SK-N-SH (cell line): ENCODE measurements at regions not wholly inside any gene's neighbourhood (a gene's known extent, or its start where the extent isn't known, plus 50 kb on each side); places are given as distances from the start of the nearest gene placed in this dataset.

Experiments
- CTCF ChIA-PET: fragments of 300-600, 350-600 bp; formaldehyde crosslinking; extraction: SDS; loops from one replicate; lab custom pipeline; 2021; lab: Yijun Ruan, JAX
- POLR2A ChIA-PET: fragments of 350-600 bp; sonication (Branson Sonifier 250); formaldehyde crosslinking; extraction: SDS; loops from one replicate; lab custom pipeline; 2020; ENCODE audit warnings: antibody characterized with exemption, inconsistent platforms; lab: Yijun Ruan, JAX
- DNase-seq: peaks from one replicate; pipeline ENCODE4 v3.0.0; 2012
- H2AFZ ChIP-seq: fragments of 200-600 bp; sonication (generic); 2 replicates; pipeline ENCODE4 v1.8.1; 2016; ENCODE audit warnings: antibody characterized with exemption, mild to moderate bottlenecking, low read depth
- H3F3A ChIP-seq: fragments of 200-600 bp; sonication (generic); replicated peaks from 2 replicates; pipeline ENCODE3; 2016; ENCODE audit warnings: antibody characterized with exemption, mild to moderate bottlenecking; ENCODE audit not compliant: insufficient read depth
- H3K27ac ChIP-seq, 2 experiments: fragments of 200-500 bp in 1 of 2; fragments of 200-600 bp in 1 of 2; sonication (Bioruptor generic) in 1 of 2; sonication (generic), shearing (Covaris generic) in 1 of 2; 2 replicates each; pipeline versions ENCODE4 v1.5.1 to v1.6.1; 2014 to 2016; ENCODE audit warnings: low read depth in 2 of 2, inconsistent platforms in 1 of 2, low read length in 1 of 2, mild to moderate bottlenecking in 1 of 2, mixed read lengths in 1 of 2
- H3K27me3 ChIP-seq: fragments of 200-600 bp; sonication (generic), shearing (Covaris generic); 2 replicates; pipeline ENCODE4 v1.6.1; 2016; ENCODE audit warnings: mixed run types; ENCODE audit not compliant: insufficient read depth
- H3K36me3 ChIP-seq, 2 experiments: fragments of 200-500 bp in 1 of 2; fragments of 200-600 bp in 1 of 2; sonication (Bioruptor generic) in 1 of 2; sonication (generic) in 1 of 2; replicated peaks in 1 of 2; 2 replicates each; pipeline versions ENCODE3 to v1.5.1; 2014 to 2016; ENCODE audit warnings: low read length in 1 of 2, mild to moderate bottlenecking in 1 of 2; ENCODE audit not compliant: insufficient read depth in 2 of 2, control insufficient read depth in 1 of 2
- H3K4me1 ChIP-seq, 2 experiments: fragments of 200-500 bp in 1 of 2; fragments of 200-600 bp in 1 of 2; sonication (Bioruptor generic) in 1 of 2; sonication (generic), shearing (Covaris generic) in 1 of 2; 2 replicates each; pipeline versions ENCODE4 v1.5.1 to v1.6.1; 2014 to 2016; ENCODE audit warnings: low read depth in 1 of 2, low read length in 1 of 2, mixed run types in 1 of 2; ENCODE audit not compliant: insufficient read depth in 2 of 2, control insufficient read depth in 1 of 2
- H3K4me2 ChIP-seq: fragments of 200-600 bp; sonication (generic), shearing (Covaris generic); 2 replicates; pipeline ENCODE4 v1.6.1; 2017; ENCODE audit warnings: mixed run types
- H3K4me3 ChIP-seq, 2 experiments: fragments of 200-500 bp in 1 of 2; fragments of 200-600 bp in 1 of 2; sonication (Bioruptor generic) in 1 of 2; sonication (generic), shearing (Covaris generic) in 1 of 2; 2 replicates each; pipeline versions ENCODE4 v1.5.1 to v1.8.1; 2014 to 2016; ENCODE audit warnings: low read depth in 2 of 2, inconsistent platforms in 1 of 2, low read length in 1 of 2, mild to moderate bottlenecking in 1 of 2, mixed read lengths in 1 of 2, moderate library complexity in 1 of 2
- H3K79me2 ChIP-seq: fragments of 200-600 bp; sonication (generic); 2 replicates; pipeline ENCODE4 v1.8.1; 2017; ENCODE audit warnings: mild to moderate bottlenecking; ENCODE audit not compliant: insufficient read depth
- H3K9ac ChIP-seq: fragments of 200-600 bp; sonication (generic); 2 replicates; pipeline ENCODE4 v1.6.1; 2017; ENCODE audit warnings: mixed run types
- H3K9me2 ChIP-seq: fragments of 200-600 bp; sonication (generic); 2 replicates; pipeline ENCODE4 v1.6.1; 2017; ENCODE audit warnings: mixed run types
- H3K9me3 ChIP-seq: fragments of 200-600 bp; sonication (generic); 2 replicates; pipeline ENCODE4 v1.6.1; 2017; ENCODE audit warnings: mixed run types, mild to moderate bottlenecking, moderate library complexity
- H4K20me1 ChIP-seq: fragments of 200-600 bp; sonication (generic); 2 replicates; pipeline ENCODE4 v1.6.1; 2017; ENCODE audit warnings: mild to moderate bottlenecking, mixed run types; ENCODE audit not compliant: insufficient read depth
- CHD2 ChIP-seq: fragments of 150-350 bp; IDR thresholded peaks from 2 replicates; pipeline ENCODE4 v1.6.1; 2018; ENCODE audit warnings: low read length; ENCODE audit not compliant: partially characterized antibody
- ELF1 ChIP-seq: IDR thresholded peaks from 2 replicates; pipeline ENCODE4 v1.4.0; 2012
- EZH2phosphoT487 ChIP-seq: fragments of 200-600 bp; sonication (generic); IDR thresholded peaks from 2 replicates; pipeline ENCODE4 v1.6.1; 2017; ENCODE audit warnings: low read depth, mixed run types, mild to moderate bottlenecking, antibody characterized with exemption, moderate library complexity, borderline replicate concordance
- FOSL2 ChIP-seq: IDR thresholded peaks from 2 replicates; pipeline ENCODE4 v1.4.0; 2012; ENCODE audit warnings: low read depth, mild to moderate bottlenecking, moderate library complexity, borderline replicate concordance
- GABPA ChIP-seq: IDR thresholded peaks from 2 replicates; pipeline ENCODE4 v1.4.0; 2012; ENCODE audit warnings: low read depth, mild to moderate bottlenecking
- MXI1 ChIP-seq: IDR thresholded peaks from 2 replicates; pipeline ENCODE4 v1.6.1; 2012; ENCODE audit warnings: mild to moderate bottlenecking, low read depth, low read length, improper control_type of control experiment
- NFIC ChIP-seq: IDR thresholded peaks from 2 replicates; pipeline ENCODE4 v1.4.0; 2012; ENCODE audit warnings: borderline replicate concordance
- RCOR1 ChIP-seq: fragments of 150-350 bp; IDR thresholded peaks from 2 replicates; pipeline ENCODE4 v1.6.1; 2017; ENCODE audit warnings: antibody characterized with exemption, low read length
- REST ChIP-seq: IDR thresholded peaks from 2 replicates; pipeline ENCODE4 v1.6.1; 2012; ENCODE audit warnings: mild to moderate bottlenecking, low read depth, low read length, moderate library complexity
- RXRA ChIP-seq: IDR thresholded peaks from 2 replicates; pipeline ENCODE4 v1.4.0; 2012; ENCODE audit warnings: low read depth, mild to moderate bottlenecking, borderline replicate concordance
- SIN3A ChIP-seq: IDR thresholded peaks from 2 replicates; pipeline ENCODE4 v1.6.1; 2012; ENCODE audit warnings: low read depth, mild to moderate bottlenecking, low read length, moderate library complexity, borderline replicate concordance
- TCF12 ChIP-seq: IDR thresholded peaks from 2 replicates; pipeline ENCODE4 v1.4.0; 2012
- TEAD4 ChIP-seq: IDR thresholded peaks from 2 replicates; pipeline ENCODE4 v1.4.0; 2012; ENCODE audit warnings: mild to moderate bottlenecking, borderline replicate concordance; ENCODE audit not compliant: insufficient read depth
- YY1 ChIP-seq: IDR thresholded peaks from 2 replicates; pipeline ENCODE4 v1.4.0; 2012; ENCODE audit warnings: low read depth, mild to moderate bottlenecking
- WGBS: methylation state at CpG from one replicate; pipeline ENCODE4 v1.1.6; 2017; ENCODE audit warnings: low lambda C conversion rate; 5-methylcytosine and 5-hydroxymethylcytosine counted together
- TF ChIP-seq, protein P1 (sequence below): fragments of 150-350 bp; IDR thresholded peaks from 2 replicates; pipeline ENCODE4 v1.6.1; 2017; ENCODE audit warnings: antibody characterized with exemption, low read length, low read depth, borderline replicate concordance
- TF ChIP-seq, protein P2 (sequence below): fragments of 150-350 bp; IDR thresholded peaks from 2 replicates; pipeline ENCODE4 v1.6.1; 2016; ENCODE audit warnings: mild to moderate bottlenecking, low read depth, low read length
- TF ChIP-seq, protein P3 (sequence below): IDR thresholded peaks from 2 replicates; pipeline ENCODE4 v1.4.0; 2012; ENCODE audit warnings: low read depth, borderline replicate concordance
- TF ChIP-seq, protein P4 (sequence below): IDR thresholded peaks from 2 replicates; pipeline ENCODE4 v1.4.0; 2012; ENCODE audit warnings: low read depth
- TF ChIP-seq, protein P5 (sequence below): IDR thresholded peaks from 2 replicates; pipeline ENCODE4; 2012

- DNase-seq, result no peak
- H3K4me2 ChIP-seq, result no peak overlapping the region
- no peaks in the 10 kb centered on the region for H3K27me3 ChIP-seq
- TF ChIP-seq FOSL2 (no peak), CHD2 (no peak), SIN3A (no peak), EZH2phosphoT487 (no peak), ELF1 (no peak), RXRA (no peak), RCOR1 (no peak), TEAD4 (no peak), NFIC (no peak)
- TF ChIP-seq, protein P1, sequence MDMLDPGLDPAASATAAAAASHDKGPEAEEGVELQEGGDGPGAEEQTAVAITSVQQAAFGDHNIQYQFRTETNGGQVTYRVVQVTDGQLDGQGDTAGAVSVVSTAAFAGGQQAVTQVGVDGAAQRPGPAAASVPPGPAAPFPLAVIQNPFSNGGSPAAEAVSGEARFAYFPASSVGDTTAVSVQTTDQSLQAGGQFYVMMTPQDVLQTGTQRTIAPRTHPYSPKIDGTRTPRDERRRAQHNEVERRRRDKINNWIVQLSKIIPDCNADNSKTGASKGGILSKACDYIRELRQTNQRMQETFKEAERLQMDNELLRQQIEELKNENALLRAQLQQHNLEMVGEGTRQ, result no peak
- TF ChIP-seq, protein P2, sequence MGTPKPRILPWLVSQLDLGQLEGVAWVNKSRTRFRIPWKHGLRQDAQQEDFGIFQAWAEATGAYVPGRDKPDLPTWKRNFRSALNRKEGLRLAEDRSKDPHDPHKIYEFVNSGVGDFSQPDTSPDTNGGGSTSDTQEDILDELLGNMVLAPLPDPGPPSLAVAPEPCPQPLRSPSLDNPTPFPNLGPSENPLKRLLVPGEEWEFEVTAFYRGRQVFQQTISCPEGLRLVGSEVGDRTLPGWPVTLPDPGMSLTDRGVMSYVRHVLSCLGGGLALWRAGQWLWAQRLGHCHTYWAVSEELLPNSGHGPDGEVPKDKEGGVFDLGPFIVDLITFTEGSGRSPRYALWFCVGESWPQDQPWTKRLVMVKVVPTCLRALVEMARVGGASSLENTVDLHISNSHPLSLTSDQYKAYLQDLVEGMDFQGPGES, result no peak
- TF ChIP-seq, protein P3, sequence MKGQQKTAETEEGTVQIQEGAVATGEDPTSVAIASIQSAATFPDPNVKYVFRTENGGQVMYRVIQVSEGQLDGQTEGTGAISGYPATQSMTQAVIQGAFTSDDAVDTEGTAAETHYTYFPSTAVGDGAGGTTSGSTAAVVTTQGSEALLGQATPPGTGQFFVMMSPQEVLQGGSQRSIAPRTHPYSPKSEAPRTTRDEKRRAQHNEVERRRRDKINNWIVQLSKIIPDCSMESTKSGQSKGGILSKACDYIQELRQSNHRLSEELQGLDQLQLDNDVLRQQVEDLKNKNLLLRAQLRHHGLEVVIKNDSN, result no peak
- no peaks in the 10 kb centered on the region for H3K9me3 ChIP-seq
- H4K20me1 ChIP-seq, result no peaks in the 10 kb centered on the region
- no peaks in the 10 kb centered on the region for H3K79me2 ChIP-seq
- 85% methylated on average over 8 of the region's 8 CpGs for WGBS
- ChIA-PET POLR2A (no interaction called here), CTCF (interaction anchor here (0.7 to 1.1 kb wide), 2 partner anchors 24 to 36 kb away, joined by 3 read pairs; no protein-coding TSS in a partner anchor)
- no peak overlapping the region for H3K4me3 ChIP-seq
- H3K9ac ChIP-seq, result no peak overlapping the region
- H3F3A ChIP-seq, result peaks cover 16% of the 10 kb centered on the region
- H3K4me1 ChIP-seq, result peaks cover 0 to 5% of the 10 kb centered on the region in 2 experiments; a peak in 2 of 4 replicates
- H3K36me3 ChIP-seq, result peaks cover 0 to 2% of the 10 kb centered on the region in 2 experiments
- no peaks in the 10 kb centered on the region for H3K9me2 ChIP-seq
- H3K27ac ChIP-seq, result no peak overlapping the region
- no peak overlapping the region for H2AFZ ChIP-seq
Measured at GRCh38 chr1:173406783-173407230, 70.3 kb upstream of the PRDX6 start.

- Histone ChIP-seq H3K4me1 (peaks cover 0 to 9% of the 10 kb centered on the region in 2 experiments; a peak in 2 of 4 replicates), H3K9me2 (no peaks in the 10 kb centered on the region), H4K20me1 (no peaks in the 10 kb centered on the region), H3K36me3 (peaks cover 0 to 2% of the 10 kb centered on the region in 2 experiments), H3K27me3 (no peaks in the 10 kb centered on the region), H3K4me3 (no peak overlapping the region), H3K79me2 (no peaks in the 10 kb centered on the region), H3K27ac (no peak overlapping the region), H3F3A (peaks cover 16% of the 10 kb centered on the region), H3K9me3 (no peaks in the 10 kb centered on the region), H3K4me2 (no peak overlapping the region), H2AFZ (no peak overlapping the region), H3K9ac (no peak overlapping the region)
- TF ChIP-seq YY1, result no peak
- no peak for TF ChIP-seq REST
- no peak for TF ChIP-seq RXRA
- TF ChIP-seq, protein P4, sequence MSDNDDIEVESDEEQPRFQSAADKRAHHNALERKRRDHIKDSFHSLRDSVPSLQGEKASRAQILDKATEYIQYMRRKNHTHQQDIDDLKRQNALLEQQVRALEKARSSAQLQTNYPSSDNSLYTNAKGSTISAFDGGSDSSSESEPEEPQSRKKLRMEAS, result no peak
- no peak for TF ChIP-seq FOSL2
- TF ChIP-seq GABPA, result no peak
- TF ChIP-seq MXI1, result no peak
- TF ChIP-seq, protein P5, sequence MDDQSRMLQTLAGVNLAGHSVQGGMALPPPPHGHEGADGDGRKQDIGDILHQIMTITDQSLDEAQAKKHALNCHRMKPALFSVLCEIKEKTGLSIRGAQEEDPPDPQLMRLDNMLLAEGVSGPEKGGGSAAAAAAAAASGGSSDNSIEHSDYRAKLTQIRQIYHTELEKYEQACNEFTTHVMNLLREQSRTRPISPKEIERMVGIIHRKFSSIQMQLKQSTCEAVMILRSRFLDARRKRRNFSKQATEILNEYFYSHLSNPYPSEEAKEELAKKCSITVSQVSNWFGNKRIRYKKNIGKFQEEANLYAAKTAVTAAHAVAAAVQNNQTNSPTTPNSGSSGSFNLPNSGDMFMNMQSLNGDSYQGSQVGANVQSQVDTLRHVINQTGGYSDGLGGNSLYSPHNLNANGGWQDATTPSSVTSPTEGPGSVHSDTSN, result no peak
- no peak for TF ChIP-seq TCF12
- TF ChIP-seq, protein P1, result no peak
- ChIA-PET POLR2A (no interaction called here), CTCF (no interaction called here)
- no peak for DNase-seq
Measured at GRCh38 chr1:173407846-173408245, 69.3 kb upstream of the PRDX6 start.
